GM23248 (cell line): ENCODE measurements at regions not wholly inside any gene's neighbourhood (a gene's known extent, or its start where the extent isn't known, plus 50 kb on each side); places are given as distances from the start of the nearest gene placed in this dataset.
"Not testable (repeated sequence)": the region's sequence is repeated elsewhere in the genome, so short reads cannot be mapped to it uniquely, and the experiment has no call there.

Experiments used
- DNase-seq: peaks from one replicate; pipeline ENCODE4 v3.0.0-alpha.2; 2015
- H2AFZ ChIP-seq: fragments of 200-600 bp; sonication (generic); 2 replicates; pipeline ENCODE4 v1.6.1; 2016; ENCODE audit warnings: antibody characterized with exemption
- H3F3A ChIP-seq: fragments of 200-600 bp; sonication (generic); 2 replicates; pipeline ENCODE4 v1.6.1; 2016; ENCODE audit warnings: mild to moderate bottlenecking, antibody characterized with exemption, mixed run types; ENCODE audit not compliant: insufficient read depth
- H3K27ac ChIP-seq: fragments of 200-600 bp; sonication (generic); 2 replicates; pipeline ENCODE4 v1.5.1; 2016; ENCODE audit warnings: mild to moderate bottlenecking
- H3K27me3 ChIP-seq: fragments of 200-600 bp; sonication (generic); replicated peaks from 2 replicates; pipeline ENCODE4 v1.6.1; 2016; ENCODE audit warnings: mild to moderate bottlenecking; ENCODE audit not compliant: insufficient read depth
- H3K36me3 ChIP-seq: fragments of 200-600 bp; sonication (generic); 2 replicates; pipeline ENCODE4 v1.6.1; 2016; ENCODE audit warnings: low read depth, mild to moderate bottlenecking
- H3K4me1 ChIP-seq: fragments of 200-600 bp; sonication (generic); 2 replicates; pipeline ENCODE4 v1.6.1; 2016; ENCODE audit warnings: mild to moderate bottlenecking; ENCODE audit not compliant: insufficient read depth
- H3K4me2 ChIP-seq: fragments of 200-600 bp; sonication (generic); one replicate; pipeline ENCODE4 v1.6.1; 2016; ENCODE audit warnings: mild to moderate bottlenecking; ENCODE audit not compliant: unreplicated experiment
- H3K4me3 ChIP-seq: fragments of 200-600 bp; sonication (generic); 2 replicates; pipeline ENCODE4 v1.5.1; 2016; ENCODE audit warnings: mild to moderate bottlenecking
- H3K79me2 ChIP-seq: fragments of 200-600 bp; sonication (generic); 2 replicates; pipeline ENCODE4 v1.6.1; 2016; ENCODE audit warnings: mild to moderate bottlenecking; ENCODE audit not compliant: insufficient read depth
- H3K9ac ChIP-seq: fragments of 200-600 bp; sonication (generic); 2 replicates; pipeline ENCODE4 v1.6.1; 2016; ENCODE audit warnings: mild to moderate bottlenecking
- H3K9me2 ChIP-seq: fragments of 200-600 bp; sonication (generic); 2 replicates; pipeline ENCODE4 v1.6.1; 2016; ENCODE audit warnings: mixed run types, mild to moderate bottlenecking, moderate library complexity; ENCODE audit not compliant: insufficient read depth
- H3K9me3 ChIP-seq: fragments of 200-600 bp; sonication (generic); one replicate; pipeline ENCODE4 v1.6.1; 2017; ENCODE audit warnings: low read depth
- H4K20me1 ChIP-seq: fragments of 200-600 bp; sonication (generic); 2 replicates; pipeline ENCODE4 v1.6.0; 2016; ENCODE audit not compliant: insufficient read depth
- EZH2 ChIP-seq: fragments of 200-600 bp; sonication (generic); IDR thresholded peaks from 2 replicates; pipeline ENCODE4 v1.6.1; 2018; ENCODE audit warnings: antibody characterized with exemption, mild to moderate bottlenecking; ENCODE audit not compliant: insufficient read depth, poor library complexity, severe bottlenecking
- EZH2phosphoT487 ChIP-seq: fragments of 200-600 bp; sonication (generic); IDR thresholded peaks from 2 replicates; pipeline ENCODE4 v1.6.1; 2018; ENCODE audit warnings: antibody characterized with exemption, moderate library complexity, mild to moderate bottlenecking, low read depth; ENCODE audit not compliant: insufficient read depth
- WGBS, 2 experiments: methylation state at CpG; one replicate each; pipeline ENCODE4 v1.1.6; 2015 to 2017; ENCODE audit warnings: low lambda C conversion rate in 2 of 2, low coverage in 1 of 2; ENCODE audit errors: missing lambda C conversion rate in 2 of 2; 5-methylcytosine and 5-hydroxymethylcytosine counted together
- in situ Hi-C: fragments of 300-500 bp; cut with MboI; formaldehyde crosslinking; loops from 2 replicates; pipeline ENCODE4 v1.15.0; 2020

GRCh38 chr9:42378418-42378815 lies 195.0 kb downstream of the SPATA31A6 start:
- TF ChIP-seq EZH2phosphoT487 (no peak), EZH2 (no peak)
- no peak overlapping the region for H3K4me2 ChIP-seq
- H3K9ac ChIP-seq = no peak overlapping the region
- in situ Hi-C loops = no loop called here
- H3K27ac ChIP-seq = no peak overlapping the region
- no peaks in the 10 kb centered on the region for H4K20me1 ChIP-seq
- no peaks in the 10 kb centered on the region for H3K79me2 ChIP-seq
- no peaks in the 10 kb centered on the region for H3K4me1 ChIP-seq
- no peaks in the 10 kb centered on the region for H3F3A ChIP-seq
- H3K4me3 ChIP-seq = no peak overlapping the region
- 37 to 39% methylated on average over 2 of the region's 2 CpGs for WGBS, 2 experiments
- no peaks in the 10 kb centered on the region for H3K27me3 ChIP-seq
- H2AFZ ChIP-seq = no peak overlapping the region
- no peaks in the 10 kb centered on the region for H3K36me3 ChIP-seq
- no peak for DNase-seq
- H3K9me2 ChIP-seq = no peaks in the 10 kb centered on the region
- H3K9me3 ChIP-seq = no peaks in the 10 kb centered on the region

DNA sequence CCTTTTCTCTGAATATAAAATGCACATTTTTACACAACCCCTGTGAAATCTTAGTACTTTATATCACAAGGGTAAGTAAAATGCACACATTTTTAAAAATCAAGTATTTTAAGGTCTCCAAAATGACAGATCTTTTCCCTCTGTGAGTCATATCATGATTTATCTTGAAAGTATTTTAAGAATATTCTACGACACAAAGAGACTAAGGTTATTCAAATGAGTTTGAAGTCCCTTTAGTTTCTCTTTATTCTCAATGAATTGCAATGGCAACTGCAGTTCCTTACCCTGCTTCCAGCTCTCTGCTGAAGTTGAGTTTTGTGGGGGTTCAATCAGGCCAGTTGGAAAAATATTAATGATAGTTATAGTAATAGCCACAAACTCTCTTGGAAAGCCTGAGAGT lies 196.1 kb downstream of the SPATA31A6 start:
- H3K4me2 ChIP-seq, H2AFZ ChIP-seq, H3K9me2 ChIP-seq, H3K79me2 ChIP-seq, H3K4me3 ChIP-seq, H3K36me3 ChIP-seq, H3K27ac ChIP-seq, H4K20me1 ChIP-seq, H3K9me3 ChIP-seq, H3K4me1 ChIP-seq, H3F3A ChIP-seq, in situ Hi-C loops, H3K9ac ChIP-seq, DNase-seq, H3K27me3 ChIP-seq: not testable (repeated sequence)
- 23 to 28% methylated on average over 1 of the region's 1 CpG for WGBS, 2 experiments

GRCh38 chr9:42384585-42384984 lies 201.1 kb downstream of the SPATA31A6 start:
- H3K27ac ChIP-seq, H3K4me3 ChIP-seq, H3K79me2 ChIP-seq, H3K9ac ChIP-seq, H3K9me2 ChIP-seq, H3K4me2 ChIP-seq, DNase-seq, H3F3A ChIP-seq, in situ Hi-C loops, H3K9me3 ChIP-seq, H3K4me1 ChIP-seq, H2AFZ ChIP-seq, H3K27me3 ChIP-seq, H4K20me1 ChIP-seq, H3K36me3 ChIP-seq: not testable (repeated sequence)
- WGBS, 2 experiments = 73% methylated on average over 24 of the region's 24 CpGs

- H3K4me1 ChIP-seq, H3K4me2 ChIP-seq, H3K9ac ChIP-seq, H3K9me3 ChIP-seq, H3K27me3 ChIP-seq, H2AFZ ChIP-seq, H3K79me2 ChIP-seq, DNase-seq, H3K9me2 ChIP-seq, H3K4me3 ChIP-seq, in situ Hi-C loops, H3K27ac ChIP-seq, H4K20me1 ChIP-seq, H3F3A ChIP-seq, H3K36me3 ChIP-seq: not testable (repeated sequence)
- WGBS, 2 experiments = 22 to 27% methylated on average over 9 to 11 of the region's 11 CpGs
Measured at GRCh38 chr9:42385574-42386120, 202.2 kb downstream of the SPATA31A6 start.

GRCh38 chr9:42386477-42386876 lies 203.0 kb downstream of the SPATA31A6 start:
- H3K79me2 ChIP-seq = no peaks in the 10 kb centered on the region
- WGBS, 2 experiments = 16 to 20% methylated on average over 2 of the region's 2 CpGs
- H3K27ac ChIP-seq = no peak overlapping the region
- H4K20me1 ChIP-seq = no peaks in the 10 kb centered on the region
- in situ Hi-C loops = no loop called here
- no peak for DNase-seq
- no peak overlapping the region for H3K4me2 ChIP-seq
- no peak overlapping the region for H3K9ac ChIP-seq
- H3K9me3 ChIP-seq = no peaks in the 10 kb centered on the region
- no peaks in the 10 kb centered on the region for H3K9me2 ChIP-seq
- no peak for TF ChIP-seq EZH2phosphoT487
- TF ChIP-seq EZH2 = no peak
- no peak overlapping the region for H3K4me3 ChIP-seq
- no peaks in the 10 kb centered on the region for H3K27me3 ChIP-seq
- H2AFZ ChIP-seq = no peak overlapping the region
- H3K4me1 ChIP-seq = no peaks in the 10 kb centered on the region
- no peaks in the 10 kb centered on the region for H3K36me3 ChIP-seq
- no peaks in the 10 kb centered on the region for H3F3A ChIP-seq
